Activated gamma-delta T cell treated with anti-CD3 and anti-CD28 coated beads, Interleukin-2, amount 50 U/mL, for 16 hours (primary cell): ENCODE measurements at regions not wholly inside any gene's neighbourhood (a gene's known extent, or its start where the extent isn't known, plus 50 kb on each side); places are given as distances from the start of the nearest gene placed in this dataset.
"Not testable (repeated sequence)": the region's sequence is repeated elsewhere in the genome, so short reads cannot be mapped to it uniquely, and the experiment has no call there.

ENCODE experiments used
- DNase-seq: peaks from one replicate; pipeline ENCODE4 v3.0.0-alpha.2; 2020; ENCODE audit warnings: low read depth

- no peak for DNase-seq
These were observed 172.0 kb upstream of the HES1 start for GRCh38 chr3:193963808-193964516.

- no peak for DNase-seq
These were observed 171.4 kb upstream of the HES1 start for GRCh38 chr3:193964517-193964880.

DNA sequence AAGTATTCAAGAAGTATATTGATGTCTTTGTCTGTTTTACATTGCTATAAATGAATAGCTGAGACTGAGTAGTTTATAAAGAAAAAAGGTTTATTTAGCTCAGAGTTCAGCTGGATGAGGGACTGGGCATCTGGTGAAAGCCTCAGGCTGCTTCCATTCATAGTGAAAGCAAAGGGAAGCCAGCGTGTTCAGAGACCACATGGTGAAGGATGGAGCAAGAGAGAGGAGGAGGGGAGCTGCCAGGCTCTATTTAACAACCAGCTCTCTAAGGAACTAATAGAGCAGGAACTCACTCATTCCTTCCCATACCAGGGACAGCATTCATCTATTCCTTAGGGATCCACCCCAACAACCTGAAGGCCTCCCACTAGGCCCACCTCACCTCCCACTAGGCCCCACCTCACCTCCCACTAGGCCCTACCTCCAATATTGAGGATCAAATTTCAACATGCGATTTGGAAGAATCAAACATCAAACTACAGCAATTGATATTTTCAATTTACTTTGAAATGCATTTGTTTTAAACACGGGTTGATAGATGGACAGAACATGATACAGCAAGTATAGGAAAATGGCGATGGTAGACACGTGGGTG is 167.5 kb upstream of the HES1 start:
- no peak for DNase-seq

DNA sequence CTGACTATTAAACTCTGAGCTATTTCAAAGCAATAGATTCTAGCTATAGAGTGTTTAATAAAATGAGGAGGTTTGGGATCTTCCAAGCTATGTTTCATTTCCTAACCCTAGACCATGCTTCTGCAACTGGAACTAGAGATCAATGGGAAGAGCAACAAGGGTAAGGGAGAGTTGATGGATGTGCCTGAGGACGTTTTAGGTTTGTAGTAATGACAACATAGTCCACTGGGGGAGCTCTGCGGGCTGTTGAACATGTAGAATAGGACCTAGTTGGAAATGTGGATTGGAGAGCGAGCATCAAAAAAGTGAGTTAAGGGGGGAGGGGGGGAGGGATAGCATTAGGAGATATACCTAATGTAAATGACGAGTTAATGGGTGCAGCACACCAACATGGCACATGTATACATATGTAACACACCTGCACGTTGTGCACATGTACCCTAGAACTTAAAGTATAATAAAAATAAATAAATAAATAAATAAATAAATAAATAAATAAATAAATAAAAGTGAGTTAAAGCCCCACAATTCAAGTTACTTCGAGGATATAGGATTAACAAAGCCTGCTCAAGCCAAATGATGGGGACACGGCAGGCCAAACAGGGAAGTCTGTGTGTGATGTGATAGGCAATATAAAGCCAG is 165.7 kb upstream of the HES1 start:
- DNase-seq = not testable (repeated sequence)

DNA sequence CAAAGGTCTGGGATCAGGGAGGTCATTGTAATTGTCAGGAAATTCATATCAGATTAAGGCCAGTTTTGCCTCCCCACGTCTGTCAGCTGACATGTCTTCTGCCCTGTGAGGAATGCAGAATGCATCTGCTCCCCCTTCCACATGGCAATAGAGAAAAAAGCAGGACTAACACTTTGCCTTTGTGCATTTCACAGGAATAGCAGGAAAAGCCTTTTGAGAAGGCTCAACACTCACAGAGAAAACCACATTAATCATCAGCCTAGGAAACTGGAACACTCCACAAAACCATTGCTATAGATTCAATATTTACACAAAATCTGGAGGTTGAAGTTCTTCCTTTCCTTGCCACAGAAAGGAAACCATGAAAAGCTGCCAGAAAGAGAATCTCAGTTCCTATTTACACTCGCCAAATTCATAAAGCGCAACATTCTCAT is 165.2 kb upstream of the HES1 start:
- no peak for DNase-seq

DNA sequence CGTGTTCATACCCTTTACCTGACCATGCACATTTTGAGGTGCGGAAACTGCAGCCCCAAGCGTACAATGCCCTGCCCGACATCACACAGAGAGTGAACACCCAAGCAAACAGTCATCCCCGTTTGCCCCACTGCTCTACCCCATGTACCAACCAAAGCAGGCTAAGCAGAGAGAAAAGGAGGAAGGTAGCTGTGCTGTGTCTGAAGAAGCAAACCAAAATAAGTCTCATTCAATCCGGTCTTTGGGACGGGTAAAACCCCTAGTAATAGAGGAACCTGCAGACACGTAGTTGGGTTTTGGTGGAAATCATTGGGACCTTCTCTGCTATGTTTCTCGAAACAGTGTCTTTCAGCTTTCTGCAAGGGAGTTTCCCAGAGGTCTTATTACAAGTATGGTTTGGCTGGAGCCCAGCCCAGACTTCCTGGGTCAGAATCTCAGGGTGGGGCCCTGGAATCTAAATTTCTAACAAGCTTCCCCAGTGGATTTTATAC is 164.6 kb upstream of the HES1 start:
- no peak for DNase-seq

- no peak for DNase-seq
These were observed 164.0 kb upstream of the HES1 start for GRCh38 chr3:193971966-193972365.

DNA sequence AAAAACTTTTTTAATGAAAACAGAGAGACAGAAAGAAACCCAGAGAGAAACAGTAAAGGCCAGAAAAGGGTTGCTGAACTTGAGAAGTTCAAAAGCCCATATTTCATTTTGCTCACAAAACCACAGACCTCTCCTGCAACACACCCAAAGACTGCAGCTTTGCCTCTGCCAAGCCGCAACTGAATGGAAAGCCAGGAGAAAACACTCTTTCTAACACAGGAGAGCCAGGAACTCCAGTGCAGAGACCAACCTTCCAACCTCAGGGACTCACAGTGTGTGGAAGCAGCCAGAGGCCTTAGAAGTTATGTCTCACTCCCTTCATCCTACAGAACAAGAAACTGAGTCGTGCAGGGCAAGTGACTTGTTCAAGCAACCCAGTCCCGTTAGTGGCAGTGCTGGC is 163.1 kb upstream of the HES1 start:
- DNase-seq = no peak

- no peak for DNase-seq
These were observed 161.7 kb upstream of the HES1 start for GRCh38 chr3:193974191-193974652.

GRCh38 chr3:193974671-193975535 is 161.0 kb upstream of the HES1 start:
- no peak for DNase-seq

GRCh38 chr3:193977622-193978021 is 158.3 kb upstream of the HES1 start:
- DNase-seq = no peak

GRCh38 chr3:193978030-193978429 is 157.9 kb upstream of the HES1 start:
- no peak for DNase-seq

GRCh38 chr3:193978486-193978885 is 157.5 kb upstream of the HES1 start:
- no peak for DNase-seq

- no peak for DNase-seq
These were observed 155.6 kb upstream of the HES1 start for GRCh38 chr3:193980326-193980725.

DNA sequence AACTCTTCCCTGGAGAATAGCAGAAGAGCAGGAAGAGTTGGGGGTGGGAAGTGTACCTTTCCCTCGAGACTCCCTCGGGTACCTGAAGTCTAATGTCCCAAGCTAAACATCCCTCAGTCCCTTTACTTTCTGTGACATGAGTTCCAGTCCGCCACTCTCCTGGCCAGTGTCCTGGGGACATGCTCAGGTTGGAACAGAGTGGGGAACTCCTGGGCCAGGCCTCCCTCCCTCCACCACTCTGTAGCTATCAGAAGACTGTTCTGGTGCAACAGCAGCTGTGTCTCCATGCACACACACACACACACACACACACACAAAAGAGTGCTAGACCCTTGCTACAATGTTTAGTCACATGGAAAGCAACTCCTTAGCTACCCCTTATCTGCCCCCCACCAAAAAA is 155.0 kb upstream of the HES1 start:
- no peak for DNase-seq

- no peak for DNase-seq
These were observed 154.4 kb upstream of the HES1 start for GRCh38 chr3:193981504-193981903.

DNA sequence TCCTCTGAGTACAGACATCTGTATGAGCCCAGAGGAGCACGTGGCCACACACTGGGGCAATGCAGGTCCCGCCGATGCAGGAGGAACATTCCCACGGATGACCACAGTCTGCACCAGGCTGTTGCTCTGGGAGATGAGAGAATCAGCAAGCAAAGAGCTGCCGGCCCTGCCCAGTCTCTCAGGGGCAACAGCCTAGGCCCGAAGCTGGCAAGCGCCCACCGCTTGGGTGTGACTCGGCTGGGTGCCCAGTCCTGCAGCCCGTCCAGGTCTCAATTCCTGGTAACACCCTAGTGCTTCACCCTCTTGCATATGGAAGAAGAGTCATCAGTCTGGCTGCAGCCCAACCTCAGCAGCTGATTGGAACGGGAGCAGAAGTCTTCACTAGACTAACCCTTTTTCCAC is 153.7 kb upstream of the HES1 start:
- no peak for DNase-seq

DNA sequence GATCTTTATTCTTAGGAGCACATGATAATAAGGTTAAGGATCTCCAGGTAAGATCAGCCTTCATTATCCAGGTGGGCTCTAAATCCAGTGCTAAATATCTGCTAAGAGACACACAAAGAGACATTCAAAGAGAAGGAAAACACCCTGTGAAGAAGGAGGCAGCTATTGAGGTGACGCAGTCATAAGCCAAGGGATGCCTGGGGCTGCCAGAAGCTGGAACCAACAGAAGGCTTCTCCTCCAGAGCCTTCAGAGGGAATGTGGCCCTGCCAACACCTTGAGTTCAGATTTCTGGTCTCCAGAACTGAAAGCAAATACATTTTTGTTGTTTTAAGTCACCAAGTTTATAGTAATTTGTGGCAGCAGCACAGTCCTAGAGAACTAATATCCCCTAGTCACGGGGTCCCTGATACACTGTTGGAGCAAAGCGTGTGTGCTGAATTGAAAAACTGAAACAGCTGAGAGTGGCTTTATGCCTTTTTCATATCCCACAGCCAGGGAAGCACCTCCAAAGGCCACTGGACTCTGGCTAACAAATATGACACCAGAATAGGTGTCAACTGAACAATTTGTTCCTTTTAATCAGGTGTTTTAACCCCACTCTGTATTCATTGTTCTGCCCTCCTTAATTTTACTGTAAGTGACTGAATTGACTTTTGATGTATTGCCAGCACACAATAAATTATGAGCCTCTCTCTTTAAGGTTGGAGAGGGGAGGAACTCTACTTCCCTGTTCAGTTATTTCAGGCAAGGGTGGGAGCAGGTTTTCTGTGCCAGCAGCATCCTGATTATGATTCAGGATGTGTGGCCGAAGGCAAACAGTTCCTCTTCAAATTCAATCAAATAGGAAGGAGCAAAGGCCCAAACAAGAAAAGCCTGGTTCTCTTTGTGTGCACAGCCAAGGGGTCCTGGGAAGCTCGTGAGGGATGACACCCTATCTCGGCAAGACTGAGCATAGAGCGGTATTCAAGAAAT is 151.8 kb upstream of the HES1 start:
- DNase-seq = no peak

DNA sequence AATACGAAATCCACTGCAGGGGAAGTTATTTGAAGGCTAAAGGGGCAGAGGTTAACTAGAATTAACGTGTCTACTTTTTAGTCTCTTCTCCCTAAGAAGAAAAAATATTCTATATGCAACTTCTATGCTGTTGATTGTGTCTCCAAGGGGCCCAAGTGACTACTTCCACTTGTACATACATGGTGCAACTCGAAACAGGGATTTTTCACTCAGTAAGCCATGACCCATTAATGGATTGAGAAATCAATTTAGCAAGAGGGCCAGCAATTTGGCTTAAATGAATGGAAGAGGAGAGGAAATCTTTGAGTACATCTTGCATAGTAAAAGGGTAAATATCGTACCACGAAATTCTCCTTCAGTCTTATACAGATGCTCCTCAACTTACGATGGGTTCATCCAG is 151.1 kb upstream of the HES1 start:
- DNase-seq = no peak

DNA sequence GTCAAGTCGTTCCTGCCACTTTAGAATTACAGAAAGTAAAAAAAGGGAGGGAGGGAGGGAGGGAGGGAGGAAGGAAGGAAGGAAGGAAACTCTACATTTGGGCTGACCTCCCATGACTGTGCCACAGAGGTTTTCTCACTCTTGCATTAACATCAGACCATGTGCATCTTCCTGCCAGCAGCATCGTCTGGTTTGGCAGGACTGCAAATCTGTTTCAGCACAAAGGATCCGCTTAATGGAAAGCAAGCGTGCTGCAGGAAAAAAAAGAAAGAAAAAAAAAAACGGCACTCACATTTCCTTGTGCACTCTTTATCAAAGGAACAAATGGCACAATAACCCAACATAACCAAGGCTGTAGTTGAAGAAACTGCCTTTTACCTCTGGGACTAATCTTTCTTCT is 148.8 kb upstream of the HES1 start:
- DNase-seq = no peak

GRCh38 chr3:193989186-193989585 is 146.8 kb upstream of the HES1 start:
- no peak for DNase-seq
